ENCODE measurements at regions not wholly inside any gene's neighbourhood (a gene's known extent, or its start where the extent isn't known, plus 50 kb on each side); places are given as distances from the start of the nearest gene placed in this dataset.

- no peak for TF ChIP-seq CTCF (IDR thresholded peaks at IDR 0.05)
- Histone ChIP-seq H3K4me1 (no peaks in the 10 kb centered on the region), H3K4me3 (no peak overlapping the region), H3K27ac (no peak overlapping the region), H3K36me3 (no peaks in the 10 kb centered on the region), H3K9me3 (no peaks in the 10 kb centered on the region), H3K27me3 (no peaks in the 10 kb centered on the region)
- intact Hi-C loops (cut with DNase I), result no loop called here
- no peak for DNase-seq (ENCODE audit: low spot score in 2 of 2)
Measured at GRCh38 chrX:25178555-25178954, 162.8 kb upstream of the ARX start.

- Histone ChIP-seq H3K27me3 (no peaks in the 10 kb centered on the region), H3K4me3 (no peak overlapping the region), H3K27ac (no peak overlapping the region), H3K4me1 (no peaks in the 10 kb centered on the region), H3K9me3 (no peaks in the 10 kb centered on the region), H3K36me3 (no peaks in the 10 kb centered on the region)
- intact Hi-C loops (cut with DNase I), result no loop called here
- no peak for TF ChIP-seq CTCF (IDR thresholded peaks at IDR 0.05)
- no peak for DNase-seq (ENCODE audit: low spot score in 2 of 2)
Measured at GRCh38 chrX:25175743-25176142, 160.0 kb upstream of the ARX start.

GRCh38 chrX:25175171-25175570 is 159.4 kb upstream of the ARX start:
- H3K9me3 ChIP-seq, result no peaks in the 10 kb centered on the region
- intact Hi-C loops (cut with DNase I), result no loop called here
- no peaks in the 10 kb centered on the region for H3K27me3 ChIP-seq

GRCh38 chrX:25166546-25166945 is 150.8 kb upstream of the ARX start:
- H3K27me3 ChIP-seq, result no peaks in the 10 kb centered on the region
- H3K4me3 ChIP-seq, result no peak overlapping the region
- no peak for DNase-seq (ENCODE audit: low spot score in 2 of 2)
- TF ChIP-seq CTCF (IDR thresholded peaks at IDR 0.05), result no peak
- H3K27ac ChIP-seq, result no peak overlapping the region
- H3K36me3 ChIP-seq, result no peaks in the 10 kb centered on the region
- H3K4me1 ChIP-seq, result no peaks in the 10 kb centered on the region
- H3K9me3 ChIP-seq, result no peaks in the 10 kb centered on the region
- intact Hi-C loops (cut with DNase I), result no loop called here

More at GRCh38 chrX:25175171-25175570, 159.4 kb upstream of the ARX start:
- Histone ChIP-seq H3K4me1 (no peaks in the 10 kb centered on the region), H3K36me3 (no peaks in the 10 kb centered on the region), H3K27ac (no peak overlapping the region), H3K4me3 (no peak overlapping the region)
- no peak for TF ChIP-seq CTCF (IDR thresholded peaks at IDR 0.05)
- no peak for DNase-seq (ENCODE audit: low spot score in 2 of 2)

GRCh38 chrX:25166145-25166544 is 150.4 kb upstream of the ARX start:
- Histone ChIP-seq H3K9me3 (no peaks in the 10 kb centered on the region), H3K4me1 (no peaks in the 10 kb centered on the region), H3K36me3 (no peaks in the 10 kb centered on the region), H3K27ac (no peak overlapping the region), H3K4me3 (no peak overlapping the region), H3K27me3 (no peaks in the 10 kb centered on the region)
- no peak for DNase-seq (ENCODE audit: low spot score in 2 of 2)
- intact Hi-C loops (cut with DNase I), result no loop called here
- no peak for TF ChIP-seq CTCF (IDR thresholded peaks at IDR 0.05)

- no peak overlapping the region for H3K27ac ChIP-seq
- H3K27me3 ChIP-seq, result no peaks in the 10 kb centered on the region
- intact Hi-C loops (cut with DNase I), result no loop called here
- no peaks in the 10 kb centered on the region for H3K4me1 ChIP-seq
- no peak for DNase-seq (ENCODE audit: low spot score in 2 of 2)
- no peak overlapping the region for H3K4me3 ChIP-seq
- no peak for TF ChIP-seq CTCF (IDR thresholded peaks at IDR 0.05)
- no peaks in the 10 kb centered on the region for H3K9me3 ChIP-seq
- H3K36me3 ChIP-seq, result no peaks in the 10 kb centered on the region
Measured at GRCh38 chrX:25158635-25159034, 142.9 kb upstream of the ARX start.

Measured in ascending aorta (tissue), 2 donors.